ENCODE measurements at regions not wholly inside any gene's neighbourhood (a gene's known extent, or its start where the extent isn't known, plus 50 kb on each side); places are given as distances from the start of the nearest gene placed in this dataset.

- no peak overlapping the region for H3K4me2 ChIP-seq (ENCODE audit: control insufficient read depth, insufficient read depth)
- FAIRE-seq, result no peak
- H3K36me3 ChIP-seq (ENCODE audit: control insufficient read depth in 2 of 2, insufficient read depth in 2 of 2, low read length in 1 of 2), result no peaks in the 10 kb centered on the region
- no peak overlapping the region for H3K4me3 ChIP-seq
- no peak for ATAC-seq
- ChIA-PET RAD21 (ENCODE audit: unreplicated experiment) (no interaction called here), SMC1A (ENCODE audit: uncharacterized antibody, unreplicated experiment) (no interaction called here), POLR2A (no interaction called here), CTCF (no interaction called here)
- WGBS (ENCODE audit: insufficient coverage, insufficient replicate concordance, low lambda C conversion rate, missing lambda C conversion rate), result 49% methylated on average over 4 of the region's 4 CpGs
- H2AFZ ChIP-seq (ENCODE audit: control insufficient read depth, low read depth, low read length), result no peak overlapping the region
- no peaks in the 10 kb centered on the region for H3K4me1 ChIP-seq (ENCODE audit: control insufficient read depth, insufficient read depth, low read length)
- H3K27ac ChIP-seq (ENCODE audit: control insufficient read depth, insufficient read depth), result no peak overlapping the region
- DNase-seq (ENCODE audit: low read depth, low spot score), result no peak
- no peak overlapping the region for H3K9ac ChIP-seq (ENCODE audit: control insufficient read depth, insufficient read depth, low read length)
- H3K9me3 ChIP-seq (replicated peaks; ENCODE audit: control insufficient read depth, insufficient read depth, low read length), result no peaks in the 10 kb centered on the region
- no TSS peak for BruUV-seq (replicated peaks)
- TF ChIP-seq ZNF24 (IDR thresholded peaks at IDR 0.05) (no peak), ZNF207 (IDR thresholded peaks at IDR 0.05; ENCODE audit: borderline replicate concordance) (no peak), SP1 (IDR thresholded peaks at IDR 0.05; ENCODE audit: low read depth, low read length) (no peak), KDM1A (IDR thresholded peaks at IDR 0.05; ENCODE audit: borderline replicate concordance) (no peak)
- H4K20me1 ChIP-seq (ENCODE audit: control insufficient read depth, insufficient read depth), result no peaks in the 10 kb centered on the region
- intact Hi-C loops (cut with micrococcal nuclease; ENCODE audit: unreplicated experiment) (no loop called here), in situ Hi-C loops (cut with MboI) (no loop called here)
- H3K27me3 ChIP-seq (replicated peaks in 1 of 2; ENCODE audit: control insufficient read depth in 2 of 2, insufficient read depth in 2 of 2, low read length in 1 of 2), result no peaks in the 10 kb centered on the region
- H3K79me2 ChIP-seq (ENCODE audit: control insufficient read depth, insufficient read depth, low read length), result no peaks in the 10 kb centered on the region
Observed at GRCh38 chr5:67431191-67431590, 234.6 kb upstream of the CD180 start.

- ATAC-seq, result no peak
- RAD21 ChIA-PET (ENCODE audit: unreplicated experiment), result no interaction called here
- Histone ChIP-seq H3K9me3 (replicated peaks; ENCODE audit: control insufficient read depth, insufficient read depth, low read length) (no peaks in the 10 kb centered on the region), H3K27ac (ENCODE audit: control insufficient read depth, insufficient read depth) (no peak overlapping the region), H3K4me1 (ENCODE audit: control insufficient read depth, insufficient read depth, low read length) (no peaks in the 10 kb centered on the region), H3K36me3 (ENCODE audit: control insufficient read depth in 2 of 2, insufficient read depth in 2 of 2, low read length in 1 of 2) (no peaks in the 10 kb centered on the region), H3K4me3 (no peak overlapping the region), H2AFZ (ENCODE audit: control insufficient read depth, low read depth, low read length) (no peak overlapping the region), H3K27me3 (replicated peaks in 1 of 2; ENCODE audit: control insufficient read depth in 2 of 2, insufficient read depth in 2 of 2, low read length in 1 of 2) (no peaks in the 10 kb centered on the region), H4K20me1 (ENCODE audit: control insufficient read depth, insufficient read depth) (no peaks in the 10 kb centered on the region), H3K9ac (ENCODE audit: control insufficient read depth, insufficient read depth, low read length) (no peak overlapping the region), H3K4me2 (ENCODE audit: control insufficient read depth, insufficient read depth) (no peak overlapping the region), H3K79me2 (ENCODE audit: control insufficient read depth, insufficient read depth, low read length) (no peaks in the 10 kb centered on the region)
- in situ Hi-C loops (cut with MboI) (no loop called here), intact Hi-C loops (cut with micrococcal nuclease; ENCODE audit: unreplicated experiment) (no loop called here)
- DNase-seq (ENCODE audit: low read depth, low spot score), result no peak
- POLR2A ChIA-PET, result no interaction called here
- WGBS (ENCODE audit: insufficient coverage, insufficient replicate concordance, low lambda C conversion rate, missing lambda C conversion rate), result 65% methylated on average over 4 of the region's 4 CpGs
- SMC1A ChIA-PET (ENCODE audit: uncharacterized antibody, unreplicated experiment), result interaction anchor here (0.6 to 1.4 kb wide), 2 partner anchors 10 to 486 kb away, joined by 3 to 4 read pairs; no protein-coding TSS in a partner anchor
- no peak for FAIRE-seq
- TF ChIP-seq ATF3 (IDR thresholded peaks at IDR 0.05; ENCODE audit: borderline replicate concordance, extremely low read depth, low read depth, low read length) (no peak), POLR2AphosphoS5 (IDR thresholded peaks at IDR 0.05; ENCODE audit: low read length) (no peak), TARDBP (IDR thresholded peaks at IDR 0.05; ENCODE audit: borderline replicate concordance) (no peak)
- CTCF ChIA-PET, result interaction anchor here (1.6 kb wide), 1 partner anchor 181 kb away, joined by 4 read pairs; no protein-coding TSS in a partner anchor
- BruUV-seq (replicated peaks), result no TSS peak
Observed at GRCh38 chr5:67427850-67428298, 231.3 kb upstream of the CD180 start.
